Transverse colon (tissue), 4 donors: ENCODE measurements at regions not wholly inside any gene's neighbourhood (a gene's known extent, or its start where the extent isn't known, plus 50 kb on each side); places are given as distances from the start of the nearest gene placed in this dataset.

Experiments used
- CTCF ChIP-seq, 5 experiments: fragments of 200-600 bp in 3 of 5; fragments of 450-650 bp in 2 of 5; sonication (generic) in 3 of 5; IDR thresholded peaks; 1 replicate in 2 of 5; 2 replicates in 3 of 5; pipeline ENCODE4 v1.5.1; 2016 to 2017; ENCODE audit warnings: antibody characterized with exemption in 5 of 5, inconsistent platforms in 3 of 5, mild to moderate bottlenecking in 2 of 5, moderate library complexity in 1 of 5
- EP300 ChIP-seq: sonication (generic); formaldehyde crosslinking; IDR thresholded peaks from one replicate; pipeline ENCODE4 v1.6.1; 2017; ENCODE audit warnings: antibody characterized with exemption, low read depth
- POLR2A ChIP-seq: fragments of 450-650 bp; IDR thresholded peaks from one replicate; pipeline ENCODE4 v1.6.1; 2016; ENCODE audit warnings: antibody characterized with exemption, mild to moderate bottlenecking, moderate library complexity
- POLR2AphosphoS5 ChIP-seq, 3 donors: sonication (generic); formaldehyde crosslinking; IDR thresholded peaks; one replicate each; pipeline ENCODE4 v1.6.1; 2016; ENCODE audit warnings: antibody characterized with exemption in 3 of 3

- TF ChIP-seq CTCF (IDR thresholded peaks at IDR 0.05) (no peak), POLR2A (no peak), POLR2AphosphoS5 (IDR thresholded peaks at IDR 0.05) (no peak), EP300 (no peak)
These were observed 339.0 kb upstream of the B3GALT2 start for GRCh38 chr1:193525411-193525810.
